ENCODE measurements at regions not wholly inside any gene's neighbourhood (a gene's known extent, or its start where the extent isn't known, plus 50 kb on each side); places are given as distances from the start of the nearest gene placed in this dataset.
"Not testable (repeated sequence)": the region's sequence is repeated elsewhere in the genome, so short reads cannot be mapped to it uniquely, and the experiment has no call there.

DNA sequence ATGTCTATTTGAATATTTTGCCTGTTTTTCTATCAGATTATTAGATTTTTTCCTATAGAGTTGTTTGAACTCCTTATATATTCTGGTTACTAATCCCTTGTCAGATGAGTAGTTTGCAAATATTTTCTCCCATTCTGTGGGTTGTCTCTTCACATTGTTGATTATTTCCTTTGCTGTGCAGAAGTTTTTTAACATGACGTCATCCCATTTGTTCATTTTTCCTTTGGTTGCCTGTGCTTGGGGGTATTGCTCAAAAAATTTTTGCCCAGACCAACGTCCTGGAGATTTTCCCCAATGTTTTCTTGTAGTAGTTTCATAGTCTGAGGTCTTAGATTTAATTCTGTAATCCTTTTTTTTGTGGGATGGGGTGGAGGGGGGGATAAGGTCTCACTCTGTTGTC is 168.7 kb upstream of the NFIA start:
- not testable (repeated sequence) for TF ChIP-seq POLR2A (IDR thresholded peaks at IDR 0.05)
- TF ChIP-seq, protein P1, sequence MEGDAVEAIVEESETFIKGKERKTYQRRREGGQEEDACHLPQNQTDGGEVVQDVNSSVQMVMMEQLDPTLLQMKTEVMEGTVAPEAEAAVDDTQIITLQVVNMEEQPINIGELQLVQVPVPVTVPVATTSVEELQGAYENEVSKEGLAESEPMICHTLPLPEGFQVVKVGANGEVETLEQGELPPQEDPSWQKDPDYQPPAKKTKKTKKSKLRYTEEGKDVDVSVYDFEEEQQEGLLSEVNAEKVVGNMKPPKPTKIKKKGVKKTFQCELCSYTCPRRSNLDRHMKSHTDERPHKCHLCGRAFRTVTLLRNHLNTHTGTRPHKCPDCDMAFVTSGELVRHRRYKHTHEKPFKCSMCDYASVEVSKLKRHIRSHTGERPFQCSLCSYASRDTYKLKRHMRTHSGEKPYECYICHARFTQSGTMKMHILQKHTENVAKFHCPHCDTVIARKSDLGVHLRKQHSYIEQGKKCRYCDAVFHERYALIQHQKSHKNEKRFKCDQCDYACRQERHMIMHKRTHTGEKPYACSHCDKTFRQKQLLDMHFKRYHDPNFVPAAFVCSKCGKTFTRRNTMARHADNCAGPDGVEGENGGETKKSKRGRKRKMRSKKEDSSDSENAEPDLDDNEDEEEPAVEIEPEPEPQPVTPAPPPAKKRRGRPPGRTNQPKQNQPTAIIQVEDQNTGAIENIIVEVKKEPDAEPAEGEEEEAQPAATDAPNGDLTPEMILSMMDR (IDR thresholded peaks at IDR 0.05): not testable (repeated sequence)
